ENCODE measurements at regions not wholly inside any gene's neighbourhood (a gene's known extent, or its start where the extent isn't known, plus 50 kb on each side); places are given as distances from the start of the nearest gene placed in this dataset.
A peak's percentile ranks its signal among the peaks of the same experiment; 100 is the strongest.
"Not testable (repeated sequence)": the region's sequence is repeated elsewhere in the genome, so short reads cannot be mapped to it uniquely, and the experiment has no call there.

DNA sequence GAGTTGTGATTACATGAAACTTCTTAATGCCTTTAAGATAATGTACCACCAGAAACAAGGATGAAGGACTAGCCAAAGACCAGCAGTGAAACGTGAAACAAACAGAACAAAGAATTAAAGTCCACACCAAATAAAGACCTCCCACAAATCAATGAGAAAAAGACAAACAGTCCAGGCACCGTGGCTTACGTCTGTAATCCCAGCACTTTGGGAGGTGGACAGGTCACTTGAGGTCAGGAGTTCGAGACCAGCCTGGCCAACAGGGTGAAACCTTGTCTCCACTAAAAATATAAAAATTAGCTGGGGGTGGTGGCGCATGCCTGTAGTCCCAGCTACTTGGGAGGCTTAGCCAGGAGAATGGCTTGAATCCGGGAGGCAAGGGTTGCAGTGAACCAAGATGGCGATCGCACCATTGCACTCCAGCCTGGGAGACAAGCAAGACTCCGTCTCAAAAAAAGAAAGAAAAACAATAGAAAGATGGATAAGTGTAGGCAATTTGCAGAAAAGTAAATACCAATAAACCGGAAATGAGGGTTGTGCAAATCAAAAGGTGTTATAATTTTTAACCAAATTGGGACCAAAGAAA lies 167.8 kb upstream of the GRK3 start:
- no peak for DNase-seq

DNA sequence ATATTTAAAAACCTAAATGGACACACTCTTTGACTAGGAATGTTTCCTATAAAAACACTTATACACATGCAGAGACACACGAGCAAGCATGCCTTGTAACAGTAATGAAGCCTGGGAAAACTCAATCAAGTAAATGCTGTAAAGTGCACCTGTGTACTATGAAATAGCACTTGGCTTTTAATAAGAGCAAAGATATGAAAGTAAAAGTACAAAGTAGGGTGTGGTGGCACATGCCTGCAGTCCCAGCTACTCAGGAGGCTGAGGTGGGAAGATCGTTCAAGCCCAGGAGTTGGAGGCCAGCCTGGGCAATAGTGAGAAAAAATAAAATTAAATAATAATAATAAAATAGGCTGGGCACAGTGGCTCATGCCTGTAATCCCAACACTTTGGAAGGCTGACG lies 166.9 kb upstream of the GRK3 start:
- no peak for DNase-seq

DNA sequence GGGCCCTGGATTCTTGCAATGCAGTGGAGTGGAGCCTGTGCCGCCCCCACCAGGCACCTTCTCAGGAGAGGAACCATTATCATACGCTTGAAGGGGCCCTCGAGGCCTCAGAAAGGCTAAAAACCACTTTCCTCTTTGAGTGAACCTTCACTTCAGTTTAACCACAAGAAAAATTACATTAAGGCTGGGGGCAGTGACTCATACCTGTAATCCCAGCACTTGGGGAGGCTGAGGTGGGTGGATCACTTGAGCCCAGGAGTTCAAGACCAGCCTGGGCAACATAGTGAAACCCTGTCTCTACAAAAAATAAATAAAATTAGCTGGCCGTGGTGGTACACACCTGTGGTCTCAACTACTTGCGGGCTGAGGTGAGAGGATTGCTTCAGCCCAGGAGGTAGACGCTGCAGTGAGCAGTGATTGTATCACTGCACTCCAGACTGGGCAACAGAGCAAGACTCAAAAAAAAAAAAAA lies 165.8 kb upstream of the GRK3 start:
- not testable (repeated sequence) for DNase-seq

DNA sequence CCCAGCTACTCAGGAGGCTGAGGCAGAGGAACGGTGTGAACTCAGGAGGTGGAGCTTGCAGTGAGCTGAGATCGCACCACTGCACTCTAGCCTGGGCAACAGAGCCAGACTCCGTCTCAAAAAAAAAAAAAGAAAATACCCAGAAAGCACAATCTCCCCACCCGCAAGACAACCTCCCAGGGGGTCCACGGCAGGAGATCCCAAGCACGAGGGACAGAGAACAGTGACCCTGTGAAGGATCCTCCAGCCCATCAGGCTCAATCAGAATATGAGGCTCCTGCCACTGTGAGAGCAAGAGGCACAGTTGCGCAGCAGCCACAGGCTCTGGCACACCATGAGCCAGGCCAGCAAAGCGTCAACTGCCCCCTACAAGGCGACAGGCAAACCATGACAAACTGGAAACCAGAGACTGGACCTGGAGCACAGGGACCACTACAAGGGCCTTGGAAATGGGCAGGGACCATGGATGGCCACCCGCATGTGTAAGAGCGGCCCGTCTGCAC lies 164.8 kb upstream of the GRK3 start:
- DNase-seq: no peak

DNA sequence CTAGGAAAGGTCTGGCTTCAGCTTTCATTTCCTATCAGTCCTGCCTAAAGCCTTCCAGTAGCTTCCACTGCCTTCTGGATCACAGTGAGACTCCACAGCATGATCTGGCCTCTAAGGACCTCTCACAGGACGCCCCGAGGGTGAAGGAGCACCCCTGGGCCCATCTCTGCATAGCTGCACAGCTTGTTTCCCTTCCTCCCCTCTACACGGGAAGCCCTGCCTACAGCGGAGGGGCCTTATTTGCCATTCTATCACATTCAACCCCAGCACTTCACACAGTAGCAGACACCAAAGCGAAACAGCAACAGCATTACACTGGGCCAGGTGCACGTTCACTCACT lies 162.3 kb upstream of the GRK3 start:
- no peak for DNase-seq

DNA sequence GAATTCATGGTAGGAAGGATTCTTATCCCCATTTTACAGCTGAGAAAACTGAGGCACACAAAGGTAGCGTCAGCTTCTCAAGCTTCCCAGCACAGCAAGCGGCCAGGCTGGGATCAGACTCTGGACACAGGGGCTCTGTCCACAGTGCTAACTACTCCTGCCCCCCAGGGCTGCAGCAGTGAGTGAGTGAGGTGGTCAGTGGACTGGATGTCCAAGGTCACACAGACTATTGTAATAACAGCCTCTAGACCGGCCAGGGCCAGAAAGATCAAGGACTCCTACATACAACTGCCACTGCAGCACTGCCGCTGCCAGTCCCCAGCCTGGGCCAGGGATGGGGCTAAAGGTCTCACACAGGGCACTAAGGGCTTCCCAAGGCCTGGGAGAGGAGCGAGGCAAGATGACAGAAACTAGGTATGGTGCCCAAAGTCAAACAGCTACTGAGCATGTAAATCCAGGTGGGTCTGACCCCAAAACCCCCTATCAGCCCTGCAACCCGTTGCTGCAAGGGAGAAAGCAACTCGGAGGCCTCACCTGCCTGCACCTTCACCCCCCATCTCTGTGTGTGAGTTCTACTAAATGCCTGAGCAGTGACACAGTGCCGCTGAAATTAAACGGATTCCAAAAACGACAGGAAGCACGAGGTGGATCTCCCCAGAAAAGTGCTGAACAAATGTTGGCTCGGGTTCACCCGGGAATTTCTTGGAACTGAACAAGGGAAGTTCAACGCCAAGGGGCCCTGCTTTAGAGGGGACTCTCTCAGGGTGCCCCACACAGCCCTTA lies 161.8 kb upstream of the GRK3 start:
- DNase-seq: peak; percentile 57

DNA sequence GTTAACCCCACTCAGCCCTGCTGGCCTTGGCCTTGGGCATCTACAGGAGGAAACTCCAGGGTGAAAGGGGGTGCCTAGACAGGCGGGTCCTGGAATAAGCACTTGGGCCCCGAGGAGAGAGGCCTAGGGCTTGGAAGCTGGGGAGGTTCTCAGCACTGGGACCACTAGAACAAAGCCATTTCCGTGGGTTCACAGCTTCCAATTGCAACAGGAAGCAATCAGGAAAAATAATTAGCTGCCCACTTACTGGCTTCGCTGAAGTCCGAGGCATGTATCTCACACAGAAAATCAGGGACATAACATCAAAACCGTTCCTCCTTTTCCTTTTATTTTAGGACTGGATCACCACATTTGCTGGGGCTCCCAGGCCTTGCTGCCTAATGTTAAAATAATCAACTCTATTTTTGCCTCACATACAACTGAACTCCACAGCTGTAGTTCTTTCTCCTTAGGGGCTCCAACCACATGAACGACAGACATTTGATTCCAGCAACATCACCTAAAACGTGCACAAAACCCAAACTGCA lies 161.1 kb upstream of the GRK3 start:
- DNase-seq: peak; percentile 29

DNA sequence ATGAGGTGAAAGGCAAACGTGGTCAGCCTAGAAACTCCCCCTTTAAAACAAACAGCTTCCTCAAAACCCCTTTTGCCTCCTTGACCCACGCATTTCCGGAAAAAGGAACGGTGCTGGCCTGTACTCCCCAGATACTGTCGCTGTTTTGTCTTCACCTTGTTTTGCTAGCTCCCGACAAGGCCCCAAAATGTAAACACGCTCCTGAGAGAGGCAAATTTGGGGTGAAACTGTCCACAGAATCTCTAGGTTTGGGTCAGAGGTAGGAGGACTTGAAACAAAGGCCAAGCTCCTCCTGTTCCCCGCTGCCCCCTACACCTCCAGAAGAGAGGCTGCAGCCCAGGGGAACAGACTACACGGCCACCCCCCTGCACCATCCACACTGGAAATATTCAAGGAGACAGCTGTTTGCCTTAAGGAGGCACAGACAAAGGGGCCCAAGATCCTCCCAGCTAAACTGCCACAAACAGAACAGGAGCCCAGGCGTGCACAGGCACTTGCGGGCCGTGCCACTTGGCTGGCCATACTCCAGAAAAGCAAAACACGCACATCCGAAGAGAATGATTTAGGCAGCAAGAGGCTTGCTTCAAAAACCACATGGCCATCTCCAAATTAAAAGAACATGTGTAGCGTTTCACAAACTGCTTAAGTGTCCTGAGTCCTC lies 160.5 kb upstream of the GRK3 start:
- no peak for DNase-seq

DNA sequence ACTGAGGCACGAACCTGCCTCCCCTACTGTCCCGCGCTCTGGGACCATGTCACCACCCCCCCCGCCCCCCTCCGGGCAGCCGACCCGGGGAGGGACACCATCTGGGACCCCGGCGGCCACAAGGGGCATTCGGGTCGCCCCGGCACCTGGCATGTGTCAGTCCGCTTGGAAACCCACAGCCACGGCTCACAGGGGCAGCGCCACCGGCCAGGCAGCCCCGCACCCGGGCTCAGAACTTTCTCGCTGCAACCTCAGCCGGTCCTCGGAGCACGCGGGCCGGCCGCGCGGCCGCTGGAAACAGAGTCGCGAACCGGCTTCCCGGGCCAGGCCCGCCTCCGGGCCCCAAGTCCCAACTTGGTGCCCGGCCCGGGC lies 159.9 kb upstream of the GRK3 start:
- DNase-seq: no peak

DNA sequence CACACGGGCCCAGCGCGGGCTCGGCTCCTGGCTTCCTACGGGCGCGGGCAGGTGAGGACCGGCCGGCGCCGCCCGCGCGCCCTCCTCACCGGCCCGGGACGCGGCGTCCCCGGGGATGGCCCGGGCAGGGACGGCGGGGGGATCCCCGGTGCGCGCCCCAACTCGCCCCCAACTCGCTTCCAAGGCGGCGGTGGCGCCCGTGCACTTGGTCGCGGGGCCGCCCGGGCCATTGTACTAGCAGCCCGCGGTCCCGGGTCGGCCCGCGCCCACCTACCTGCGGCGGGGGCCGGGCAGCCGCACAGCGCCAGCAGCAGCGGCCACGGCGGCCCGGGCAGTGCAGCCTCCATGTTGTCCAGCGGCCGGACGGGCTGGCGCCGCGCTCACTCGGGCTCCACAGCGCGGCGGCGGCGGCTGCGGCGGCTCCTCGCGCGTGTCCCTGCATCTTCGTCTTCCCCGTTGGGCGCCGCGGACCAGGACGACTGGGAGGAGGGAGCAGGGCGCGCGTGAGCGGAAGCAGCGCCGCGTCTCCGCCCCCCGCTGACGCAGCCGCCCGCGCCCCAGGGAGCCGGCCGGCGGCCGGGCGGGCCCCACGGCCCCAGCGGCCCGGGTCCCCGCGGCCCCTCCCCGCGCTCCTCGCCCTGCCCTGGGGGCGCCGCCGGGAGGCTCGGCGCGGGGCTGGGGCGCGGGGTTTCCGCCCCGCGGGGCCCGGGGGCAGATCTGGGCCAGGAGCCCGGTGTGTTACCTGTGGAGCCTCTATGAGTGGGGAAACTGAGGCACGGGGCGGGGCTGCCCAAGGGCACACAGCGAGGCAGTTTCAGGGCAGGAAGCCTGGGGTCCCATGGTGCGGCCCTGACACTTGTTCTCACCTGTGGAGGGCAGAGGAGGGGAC lies 159.3 kb upstream of the GRK3 start:
- peak; percentile 79 for DNase-seq

DNA sequence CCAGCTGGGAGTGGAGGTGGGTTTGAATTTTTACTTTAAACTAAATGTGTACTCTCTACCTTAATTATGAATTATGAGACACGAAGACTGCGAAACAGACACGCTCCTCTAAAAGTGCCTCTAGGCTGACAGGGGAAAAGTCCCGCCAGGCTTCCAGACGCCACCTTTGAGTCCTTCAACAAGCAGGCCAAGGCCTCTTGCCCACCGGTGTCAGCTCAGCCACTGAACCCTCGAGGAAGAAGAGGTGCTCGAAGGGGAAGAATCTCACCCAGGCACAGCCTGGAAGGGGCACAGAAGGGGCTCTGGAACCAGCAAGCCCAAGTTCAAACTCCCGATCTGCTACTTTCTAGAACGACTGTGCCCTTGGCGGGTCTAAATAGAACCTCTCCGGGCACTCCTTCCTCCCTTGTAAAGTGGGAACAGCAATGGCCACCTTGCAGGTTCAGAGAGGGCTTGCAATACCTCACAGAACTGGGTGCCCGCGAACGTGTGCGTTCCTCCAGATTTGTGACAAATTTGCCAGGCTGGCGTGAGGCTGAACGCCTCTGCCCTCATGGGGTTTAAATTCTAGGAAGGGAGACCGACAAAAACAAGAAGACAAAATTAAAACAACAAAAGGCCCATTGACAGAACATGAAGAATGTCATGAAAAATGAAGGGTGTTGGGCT lies 158.5 kb upstream of the GRK3 start:
- DNase-seq: no peak

DNA sequence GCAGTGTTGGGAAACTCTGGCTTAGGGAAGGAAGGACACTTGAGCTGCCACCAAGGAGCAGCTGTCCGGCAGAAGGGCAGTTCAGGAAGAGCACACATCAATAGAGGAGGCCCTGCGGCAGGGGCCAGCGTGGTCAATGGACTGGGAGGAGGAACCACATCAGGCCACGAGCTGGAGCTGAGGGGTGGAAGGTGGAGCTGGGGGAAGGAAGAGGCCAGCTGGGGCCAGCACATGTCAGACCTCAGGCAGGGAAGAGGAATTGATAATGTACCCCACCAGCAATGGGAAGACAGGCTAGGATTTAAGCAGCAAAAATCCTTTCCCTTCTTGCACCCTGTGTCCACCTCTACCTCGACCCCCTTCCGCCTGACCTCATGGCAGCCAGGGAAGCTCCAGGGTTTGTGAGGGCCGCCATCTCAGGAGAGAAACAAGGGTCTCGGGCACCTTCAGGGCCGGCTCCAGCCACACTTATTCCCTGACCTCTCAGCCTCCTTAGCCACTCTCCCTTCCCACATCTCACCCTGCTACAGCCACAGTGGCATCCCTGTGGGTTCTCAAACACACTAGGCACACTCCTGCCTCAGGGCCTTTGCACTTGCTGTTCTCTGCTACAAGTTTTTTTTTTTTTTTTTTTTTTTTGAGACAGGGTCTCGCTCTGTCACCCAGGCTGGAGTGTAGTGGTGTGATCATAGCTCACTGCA lies 157.8 kb upstream of the GRK3 start:
- DNase-seq: no peak

DNA sequence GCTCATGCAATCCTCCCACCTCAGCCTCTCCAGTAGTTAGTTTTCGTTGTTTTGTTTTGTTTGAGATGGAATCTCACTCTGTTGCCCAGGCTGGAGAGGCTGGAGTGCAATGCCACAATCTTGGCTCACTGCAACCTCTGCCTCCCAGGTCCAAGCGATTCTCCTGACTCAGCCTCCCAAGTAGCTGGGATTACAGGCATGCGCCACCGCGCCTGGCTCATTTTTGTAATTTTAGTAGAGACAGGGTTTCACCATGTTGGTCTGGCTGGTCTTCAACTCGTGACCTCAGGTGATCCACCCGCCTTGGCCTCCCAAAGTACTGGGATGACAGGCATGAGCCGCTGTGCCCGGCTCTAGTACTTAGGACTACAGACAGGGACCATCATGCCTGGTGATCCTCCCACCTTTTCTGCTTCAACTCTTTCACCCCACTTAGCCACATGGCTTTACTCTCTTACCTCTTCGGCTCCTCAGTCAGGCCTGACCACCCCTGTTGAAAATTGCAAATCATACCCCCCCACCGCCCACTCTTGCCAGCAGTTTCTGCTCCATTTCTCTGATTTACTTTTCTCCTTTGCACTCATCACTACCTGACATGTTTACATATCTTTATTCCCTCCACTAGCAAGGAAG lies 157.1 kb upstream of the GRK3 start:
- DNase-seq: no peak

DNA sequence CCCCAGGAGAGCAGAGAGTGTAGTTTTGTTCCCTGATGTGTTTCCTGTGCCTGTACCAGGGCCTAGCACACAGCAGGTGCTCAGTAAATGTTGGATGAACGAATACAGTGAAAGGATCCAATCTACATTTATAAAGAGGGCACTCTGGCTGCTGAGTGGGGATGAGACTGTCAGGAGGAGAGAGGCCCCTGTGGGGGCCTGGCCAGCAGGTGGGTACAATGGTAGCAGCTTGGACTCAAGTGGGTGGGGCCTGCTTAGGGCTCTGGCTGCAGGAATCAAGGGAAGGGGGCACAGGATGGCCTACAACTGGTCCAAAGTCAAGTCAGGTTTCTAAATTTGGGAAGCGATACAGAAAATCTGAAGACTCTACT lies 156.6 kb upstream of the GRK3 start:
- DNase-seq: no peak

DNA sequence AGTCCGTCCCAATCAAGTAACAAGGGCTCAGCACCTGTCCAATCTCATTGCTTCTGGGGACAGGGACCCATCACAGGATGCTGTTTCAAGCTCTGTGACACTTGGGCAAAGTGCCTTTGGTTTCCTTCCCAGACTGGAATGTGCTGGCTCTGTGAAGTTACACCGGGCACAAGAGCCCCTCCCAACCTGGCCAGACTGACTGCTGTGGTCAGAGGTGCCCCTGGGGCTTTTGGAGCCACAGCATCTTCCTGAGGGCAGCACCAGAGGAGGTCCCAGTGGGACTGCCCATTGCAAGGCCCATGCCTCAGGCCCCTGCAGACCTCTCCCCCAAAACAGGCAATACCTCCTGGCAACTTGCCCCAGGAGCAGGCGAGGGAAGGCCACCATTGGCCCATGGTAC lies 155.2 kb upstream of the GRK3 start:
- DNase-seq: no peak

DNA sequence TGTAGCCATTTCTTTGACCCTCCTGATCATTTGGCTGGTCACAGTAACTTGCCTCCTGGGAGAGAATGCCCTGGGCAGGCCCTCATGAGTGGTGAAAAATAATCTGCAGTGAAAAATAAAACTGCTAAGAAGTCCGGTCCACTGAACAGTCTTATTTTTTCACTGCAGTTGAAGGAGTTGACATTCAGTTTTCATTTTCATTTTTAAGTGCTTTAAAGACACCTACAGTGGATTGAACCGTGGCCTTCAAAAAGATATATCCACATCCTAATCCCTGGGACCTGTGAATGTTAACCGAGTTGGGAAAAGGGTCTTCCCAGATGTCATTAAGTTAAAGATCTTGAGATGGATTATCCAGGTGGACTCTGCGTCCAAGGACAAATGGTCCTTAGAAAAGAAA lies 153.6 kb upstream of the GRK3 start:
- no peak for DNase-seq

DNA sequence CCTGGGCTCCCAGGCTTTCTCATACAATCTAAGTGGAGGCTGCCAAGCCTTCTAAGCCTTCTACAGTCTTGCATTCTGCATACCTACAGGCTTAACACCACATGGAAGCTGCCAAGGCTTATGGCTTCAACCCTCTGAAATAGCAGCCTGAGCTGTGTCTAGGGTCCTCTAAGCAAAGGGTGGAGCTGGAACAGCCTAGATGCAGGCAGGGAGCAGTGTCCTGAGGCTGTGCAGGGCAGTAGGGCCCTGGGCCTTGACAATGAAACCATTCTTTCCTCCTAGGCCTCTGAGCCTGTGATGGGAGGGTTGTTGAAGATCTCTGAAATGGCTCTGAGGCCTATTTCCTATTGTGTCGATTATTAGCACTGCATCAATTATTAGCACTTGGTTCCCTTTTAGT lies 150.9 kb upstream of the GRK3 start:
- DNase-seq: no peak

DNA sequence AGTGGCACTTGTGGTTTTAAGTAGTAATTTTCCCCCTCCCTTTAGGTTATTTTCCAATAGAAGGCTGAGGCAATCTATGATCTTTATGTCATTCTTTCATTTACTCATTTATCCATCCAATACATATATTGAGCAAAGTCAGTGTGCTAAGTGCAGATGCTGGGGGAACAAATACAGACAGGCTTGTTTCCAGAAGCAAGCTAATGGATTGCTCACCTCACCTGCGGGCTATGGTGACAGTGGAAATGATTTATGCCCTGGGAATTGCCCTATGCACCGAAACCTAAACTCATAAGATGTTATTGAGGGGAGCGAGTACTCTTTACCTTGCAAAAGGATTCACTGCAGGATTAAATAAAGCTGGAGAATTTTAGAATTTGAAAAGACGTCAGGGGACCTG lies 148.7 kb upstream of the GRK3 start:
- not testable (repeated sequence) for DNase-seq

DNA sequence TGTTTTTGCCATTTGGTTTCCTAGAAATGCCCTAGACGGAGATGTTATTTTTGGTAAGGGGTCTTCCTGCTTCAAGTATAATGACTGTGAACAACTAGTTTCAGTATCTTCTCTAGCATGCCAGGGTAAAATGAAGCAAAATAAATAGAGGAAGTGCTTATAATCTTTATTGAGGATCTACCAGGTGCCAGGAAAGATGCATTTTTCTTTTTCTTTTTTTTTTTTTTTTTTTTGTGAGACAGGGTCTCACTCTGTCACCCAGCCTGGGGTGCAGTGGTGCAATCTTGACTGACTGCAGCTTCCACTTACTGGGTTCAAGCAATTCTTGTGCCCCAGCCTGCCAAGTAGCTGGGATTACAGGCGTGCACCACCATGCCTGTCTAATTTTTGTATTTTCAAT lies 146.6 kb upstream of the GRK3 start:
- DNase-seq: not testable (repeated sequence)

DNA sequence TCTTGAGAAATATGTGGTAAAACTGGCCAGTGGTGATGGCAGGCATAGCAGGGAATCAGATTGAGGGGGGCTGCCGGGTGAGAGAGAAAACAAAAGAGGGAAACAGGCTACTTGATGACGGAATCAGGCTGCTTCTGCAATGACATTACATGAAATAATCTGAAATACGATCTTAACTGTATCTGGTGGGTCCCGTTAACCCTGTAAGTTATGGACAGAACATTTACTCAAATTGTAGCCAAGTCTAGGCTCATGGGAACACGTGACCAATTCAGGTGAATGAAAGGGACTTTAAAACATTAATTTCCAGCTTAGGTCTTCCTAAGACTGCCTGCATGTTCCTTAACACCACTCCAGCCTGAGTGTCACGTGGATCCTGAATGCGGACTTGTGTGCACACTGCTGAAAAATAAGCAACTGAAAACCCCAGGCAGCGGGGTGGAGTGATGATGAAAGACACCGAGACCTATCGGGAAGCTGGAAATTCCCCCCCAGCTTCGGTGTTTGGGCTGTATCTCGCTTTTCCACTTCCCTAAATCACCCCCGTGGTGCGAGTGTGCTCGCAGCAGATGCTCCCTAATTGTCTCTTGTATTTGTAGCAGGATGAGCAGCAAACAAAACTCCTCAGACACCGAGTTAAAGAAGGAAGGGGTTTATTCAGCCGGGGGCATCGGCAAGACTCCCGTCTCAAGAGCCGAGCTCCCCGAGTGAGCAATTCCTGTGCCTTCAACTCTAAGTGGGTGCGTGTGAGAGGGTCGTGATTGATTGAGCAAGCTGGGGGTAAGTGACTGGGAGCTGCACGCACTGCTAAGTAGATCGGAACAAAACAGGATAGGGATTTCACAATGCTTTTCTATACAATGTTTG lies 145.0 kb upstream of the GRK3 start:
- DNase-seq: peak; percentile 23
